Heart left ventricle (tissue), 16 donors: ENCODE measurements at regions not wholly inside any gene's neighbourhood (a gene's known extent, or its start where the extent isn't known, plus 50 kb on each side); places are given as distances from the start of the nearest gene placed in this dataset.

Experiments used
- ATAC-seq, 4 donors: fragments of 200-7000 bp; cut with Tn5 transposase; one replicate each; pipeline ENCODE4 v1.9.1; 2020 to 2022; ENCODE audit warnings: moderate library complexity in 4 of 4, mild to moderate bottlenecking in 3 of 4, moderate number of reproducible peaks in 1 of 4
- DNase-seq, 5 donors: peaks; one replicate each; pipeline ENCODE4 v3.0.0-alpha.2; 2020
- H3K27ac ChIP-seq, 12 donors: fragments of 200-600 bp; sonication (generic) in 4 of 12; one replicate each; pipeline versions ENCODE4 v1.5.0 to v1.8.0; 2016 to 2022; ENCODE audit warnings: mild to moderate bottlenecking in 2 of 12
- H3K27me3 ChIP-seq, 9 donors: fragments of 200-600 bp; sonication (generic) in 2 of 9; one replicate each; pipeline versions ENCODE4 v1.5.1 to v1.8.0; 2016 to 2022; ENCODE audit warnings: mild to moderate bottlenecking in 3 of 9
- H3K36me3 ChIP-seq, 9 donors: fragments of 200-600 bp; sonication (generic) in 2 of 9; one replicate each; pipeline versions ENCODE4 v1.5.0 to v1.8.0; 2018 to 2022; ENCODE audit warnings: mild to moderate bottlenecking in 2 of 9
- H3K4me1 ChIP-seq, 12 donors: fragments of 200-600 bp; sonication (generic) in 4 of 12; one replicate each; pipeline versions ENCODE4 v1.5.0 to v1.8.0; 2016 to 2022; ENCODE audit warnings: mild to moderate bottlenecking in 3 of 12
- H3K4me3 ChIP-seq, 12 donors: fragments of 200-600 bp; sonication (generic) in 4 of 12; one replicate each; pipeline versions ENCODE4 v1.5.0 to v1.8.0; 2017 to 2022; ENCODE audit warnings: mild to moderate bottlenecking in 9 of 12, moderate library complexity in 4 of 12
- H3K9me3 ChIP-seq, 12 donors: fragments of 200-600 bp; sonication (generic) in 4 of 12; one replicate each; pipeline versions ENCODE4 v1.5.0 to v1.8.0; 2016 to 2022; ENCODE audit warnings: mild to moderate bottlenecking in 1 of 12
- POLR2A ChIP-seq, 2 donors: fragments of 450-650 bp; IDR thresholded peaks; one replicate each; pipeline ENCODE4 v1.6.1; 2017; ENCODE audit warnings: antibody characterized with exemption in 2 of 2, mild to moderate bottlenecking in 2 of 2, moderate library complexity in 2 of 2
- WGBS, 4 donors: extraction: QIAGEN DNeasy Blood & Tissue Kit in 2 of 4; methylation state at CpG; one replicate each; pipeline versions ENCODE4 v1.1.5 to v1.1.7; 2013 to 2018; 5-methylcytosine and 5-hydroxymethylcytosine counted together
- intact Hi-C, 10 donors: fragments of 100-400 bp; cut with DNase I; formaldehyde crosslinking; loops; one replicate each; pipeline versions ENCODE4 v1.11.1 to v1.14.2; 2022
- TF ChIP-seq, protein P1 (sequence below), 12 donors: fragments of 200-600 bp; sonication (generic) in 4 of 12; IDR thresholded peaks; one replicate each; pipeline versions ENCODE4 v1.5.0 to v1.8.0; 2018 to 2022; ENCODE audit warnings: antibody characterized with exemption in 12 of 12, mild to moderate bottlenecking in 5 of 12
- donor health status: ischemic (EF 13 %, LVEDD 7.1; RV severe dilation, severe dysfunction).
- donor health status: healthy with polysubstance abuse.
- donor health status: DM: no; HTN: yes; CAD: no.
- donor health status: DM: no; HTN: no; CAD: no.
- donor health status: ischemic (EF 25% LVEDD 6.9; RV normal size, moderate dysfunction).
- donor health status: ischemic (EF 25% LVEDD 5.7; RV mildly dilated, moderate dysfunction).
- donor health status: healthy.
- donor health status: DM: yes; HTN: yes; CAD: no.
- donor health status: ischemic (EF 35%, LVEDD 5.7; RV mildly dilated, moderate dysfunction).
- donor health status: nonischemic (EF 11% LVEDD 7.7; RV severe dilation, severe dysfunction).
- donor health status: DM: yes; HTN: yes; CAD: no.
- donor health status: PGD.
- donor health status: ischemic (EF 29% LVEDD 5.4; RV normal size, mild dysfunction).
- donor health status: nonischemic (EF 23%, LVEDD 6.1; RV moderate dilation, normal function).

DNA sequence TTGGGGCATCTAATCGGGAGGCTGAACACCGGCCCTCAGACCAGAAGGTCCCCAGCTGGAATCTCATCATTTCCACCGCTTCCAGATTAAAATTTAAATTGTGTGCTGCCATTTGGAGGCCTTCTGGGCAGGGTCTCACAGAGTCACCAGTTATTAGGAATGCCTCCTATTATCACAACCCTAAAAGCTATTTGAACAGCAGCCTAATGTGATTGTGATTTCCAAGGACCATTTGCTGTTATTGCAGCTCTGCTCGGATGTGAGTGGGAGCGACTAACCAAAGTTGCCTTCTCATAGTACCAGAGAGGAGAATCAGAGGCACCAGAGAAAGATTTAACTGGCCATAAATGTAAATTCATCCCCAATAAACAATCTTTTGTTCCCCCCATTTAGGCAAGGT, 277.3 kb downstream of the RNF144B start:
- H3K27ac ChIP-seq, result no peak overlapping the region
- peaks cover 0 to 6% (median 0%) of the 10 kb centered on the region in 12 donors for H3K9me3 ChIP-seq
- DNase-seq (no peak), ATAC-seq (no peak)
- no peaks in the 10 kb centered on the region for H3K36me3 ChIP-seq
- no peaks in the 10 kb centered on the region for H3K4me1 ChIP-seq
- H3K4me3 ChIP-seq, result no peak overlapping the region
- no peak for TF ChIP-seq POLR2A (IDR thresholded peaks at IDR 0.05)
- TF ChIP-seq, protein P1, sequence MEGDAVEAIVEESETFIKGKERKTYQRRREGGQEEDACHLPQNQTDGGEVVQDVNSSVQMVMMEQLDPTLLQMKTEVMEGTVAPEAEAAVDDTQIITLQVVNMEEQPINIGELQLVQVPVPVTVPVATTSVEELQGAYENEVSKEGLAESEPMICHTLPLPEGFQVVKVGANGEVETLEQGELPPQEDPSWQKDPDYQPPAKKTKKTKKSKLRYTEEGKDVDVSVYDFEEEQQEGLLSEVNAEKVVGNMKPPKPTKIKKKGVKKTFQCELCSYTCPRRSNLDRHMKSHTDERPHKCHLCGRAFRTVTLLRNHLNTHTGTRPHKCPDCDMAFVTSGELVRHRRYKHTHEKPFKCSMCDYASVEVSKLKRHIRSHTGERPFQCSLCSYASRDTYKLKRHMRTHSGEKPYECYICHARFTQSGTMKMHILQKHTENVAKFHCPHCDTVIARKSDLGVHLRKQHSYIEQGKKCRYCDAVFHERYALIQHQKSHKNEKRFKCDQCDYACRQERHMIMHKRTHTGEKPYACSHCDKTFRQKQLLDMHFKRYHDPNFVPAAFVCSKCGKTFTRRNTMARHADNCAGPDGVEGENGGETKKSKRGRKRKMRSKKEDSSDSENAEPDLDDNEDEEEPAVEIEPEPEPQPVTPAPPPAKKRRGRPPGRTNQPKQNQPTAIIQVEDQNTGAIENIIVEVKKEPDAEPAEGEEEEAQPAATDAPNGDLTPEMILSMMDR (IDR thresholded peaks at IDR 0.05), result no peak
- intact Hi-C loops, result no loop called here
- peaks cover 0 to 6% (median 0%) of the 10 kb centered on the region in 9 donors for H3K27me3 ChIP-seq
- 80 to 90% (median 82%) methylated on average over 5 of the region's 5 CpGs for WGBS, 4 donors

DNA sequence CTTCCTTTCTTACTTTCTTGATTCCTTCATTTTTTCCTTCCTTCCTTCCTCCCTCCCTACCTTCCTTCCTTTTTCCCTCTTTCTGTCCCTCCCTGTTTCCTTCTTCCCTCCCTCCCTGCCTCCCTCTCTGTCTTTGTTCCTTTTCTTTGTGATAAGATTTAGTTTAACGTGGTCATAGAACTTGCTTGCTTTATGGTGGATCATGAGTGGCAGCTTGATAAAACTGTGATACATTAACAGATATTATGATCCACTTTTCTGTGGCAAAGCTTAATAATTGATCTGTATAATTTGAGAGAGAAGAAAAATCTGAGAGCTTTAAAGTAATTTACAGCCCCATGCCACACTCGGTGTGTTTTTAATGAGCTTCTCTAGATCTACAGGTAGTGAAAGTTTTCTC, 280.5 kb downstream of the RNF144B start:
- 42 to 51% (median 42%) methylated on average over 2 of the region's 2 CpGs for WGBS, 4 donors
- intact Hi-C loops, result no loop called here
- DNase-seq (no peak), ATAC-seq (no peak)
- Histone ChIP-seq H3K9me3 (no peaks in the 10 kb centered on the region), H3K4me1 (no peaks in the 10 kb centered on the region), H3K27ac (no peak overlapping the region), H3K36me3 (no peaks in the 10 kb centered on the region), H3K27me3 (peaks cover 0 to 6% (median 0%) of the 10 kb centered on the region in 9 donors), H3K4me3 (no peak overlapping the region)
- no peak for TF ChIP-seq POLR2A (IDR thresholded peaks at IDR 0.05)
- TF ChIP-seq, protein P1 (IDR thresholded peaks at IDR 0.05), result no peak

DNA sequence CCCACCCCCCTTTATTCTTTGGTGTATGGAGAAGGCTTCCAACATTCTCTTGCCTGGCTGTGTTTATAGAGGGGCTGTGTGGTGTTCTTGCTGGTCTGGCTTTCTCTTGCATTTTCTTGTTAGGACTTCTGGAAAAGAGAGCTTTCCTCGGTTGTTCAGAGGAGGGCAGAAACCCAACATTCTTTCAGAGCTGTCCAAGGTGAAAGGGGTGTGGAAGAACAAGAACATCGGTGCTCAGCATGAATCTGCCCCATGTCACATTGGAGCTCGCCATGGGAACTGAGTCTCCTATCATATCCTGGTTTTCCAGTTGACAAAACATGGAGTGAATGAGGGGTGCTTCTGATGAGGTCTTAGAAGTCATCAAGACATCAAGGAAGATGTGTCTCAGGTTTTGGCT, 281.8 kb downstream of the RNF144B start:
- ATAC-seq (no peak), DNase-seq (no peak)
- H3K4me1 ChIP-seq, result no peaks in the 10 kb centered on the region
- no peak overlapping the region for H3K4me3 ChIP-seq
- H3K27me3 ChIP-seq, result peaks cover 0 to 6% (median 0%) of the 10 kb centered on the region in 9 donors
- no peak for TF ChIP-seq POLR2A (IDR thresholded peaks at IDR 0.05)
- TF ChIP-seq, protein P1 (IDR thresholded peaks at IDR 0.05), result no peak
- intact Hi-C loops, result no loop called here
- no peaks in the 10 kb centered on the region for H3K9me3 ChIP-seq
- 65 to 79% (median 71%) methylated on average over 3 of the region's 3 CpGs for WGBS, 4 donors
- no peak overlapping the region for H3K27ac ChIP-seq
- H3K36me3 ChIP-seq, result no peaks in the 10 kb centered on the region

DNA sequence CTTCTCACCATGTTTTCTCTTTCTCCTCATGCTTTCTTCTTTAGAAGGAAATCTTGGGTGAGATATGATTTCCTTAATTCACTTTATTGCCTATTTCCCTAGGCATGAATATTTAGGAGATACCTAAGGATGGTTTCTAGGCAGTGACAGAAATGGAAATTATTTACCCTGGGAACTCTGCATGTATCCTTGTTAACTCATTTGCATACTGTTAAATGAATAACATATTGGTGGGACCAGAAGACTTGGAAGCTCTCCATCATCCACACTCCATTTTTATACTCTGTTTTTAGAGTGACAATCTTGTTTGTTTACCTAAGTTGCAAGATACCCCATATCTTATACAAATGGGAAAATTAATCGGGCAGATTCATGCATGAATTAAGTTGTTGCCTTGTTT, 285.7 kb downstream of the RNF144B start:
- intact Hi-C loops, result no loop called here
- Histone ChIP-seq H3K27me3 (peaks cover 0 to 6% (median 0%) of the 10 kb centered on the region in 9 donors), H3K27ac (no peak overlapping the region), H3K4me1 (no peaks in the 10 kb centered on the region), H3K4me3 (no peak overlapping the region), H3K9me3 (no peaks in the 10 kb centered on the region), H3K36me3 (no peaks in the 10 kb centered on the region)
- TF ChIP-seq, protein P1 (IDR thresholded peaks at IDR 0.05), result no peak
- DNase-seq, result no peak
- ATAC-seq, result no peak
- WGBS, 4 donors, result 67 to 81% (median 74%) methylated on average over 1 of the region's 1 CpG
